Transverse colon (tissue), 4 donors: ENCODE measurements at regions not wholly inside any gene's neighbourhood (a gene's known extent, or its start where the extent isn't known, plus 50 kb on each side); places are given as distances from the start of the nearest gene placed in this dataset.

Experiments
- DNase-seq: peaks from one replicate; pipeline ENCODE4 v3.0.0-alpha.2; 2019
- H3K27ac ChIP-seq, 4 donors: fragments of 200-600 bp; sonication (generic); 2 replicates each; pipeline ENCODE4 v1.5.1; 2016 to 2018; ENCODE audit warnings: inconsistent platforms in 4 of 4
- H3K27me3 ChIP-seq: fragments of 200-600 bp; sonication (generic); 2 replicates; pipeline ENCODE4 v1.5.1; 2017; ENCODE audit warnings: inconsistent platforms
- H3K36me3 ChIP-seq, 4 donors: fragments of 200-600 bp; sonication (generic); 2 replicates each; pipeline ENCODE4 v1.5.1; 2017 to 2019; ENCODE audit warnings: inconsistent platforms in 4 of 4
- H3K4me1 ChIP-seq, 4 donors: fragments of 200-600 bp; sonication (generic); 2 replicates each; pipeline ENCODE4 v1.5.1; 2017 to 2020; ENCODE audit warnings: inconsistent platforms in 4 of 4
- H3K4me3 ChIP-seq, 4 donors: fragments of 200-600 bp; sonication (generic); 1 replicate in 1 of 4; 2 replicates in 3 of 4; pipeline versions ENCODE4 v1.5.1 to v1.6.1; 2017 to 2019; ENCODE audit warnings: inconsistent platforms in 4 of 4
- H3K9me3 ChIP-seq, 2 donors: fragments of 200-600 bp; sonication (generic); 2 replicates each; pipeline ENCODE4 v1.5.1; 2017 to 2019; ENCODE audit warnings: inconsistent platforms in 2 of 2
- CTCF ChIP-seq, 5 experiments: fragments of 200-600 bp in 3 of 5; fragments of 450-650 bp in 2 of 5; sonication (generic) in 3 of 5; IDR thresholded peaks; 1 replicate in 2 of 5; 2 replicates in 3 of 5; pipeline ENCODE4 v1.5.1; 2016 to 2017; ENCODE audit warnings: antibody characterized with exemption in 5 of 5, inconsistent platforms in 3 of 5, mild to moderate bottlenecking in 2 of 5, moderate library complexity in 1 of 5
- EP300 ChIP-seq: sonication (generic); formaldehyde crosslinking; IDR thresholded peaks from one replicate; pipeline ENCODE4 v1.6.1; 2017; ENCODE audit warnings: antibody characterized with exemption, low read depth
- POLR2A ChIP-seq: fragments of 450-650 bp; IDR thresholded peaks from one replicate; pipeline ENCODE4 v1.6.1; 2016; ENCODE audit warnings: antibody characterized with exemption, mild to moderate bottlenecking, moderate library complexity
- POLR2AphosphoS5 ChIP-seq, 3 donors: sonication (generic); formaldehyde crosslinking; IDR thresholded peaks; one replicate each; pipeline ENCODE4 v1.6.1; 2016; ENCODE audit warnings: antibody characterized with exemption in 3 of 3
- WGBS, 2 donors: methylation state at CpG; one replicate each; pipeline ENCODE4 v1.1.5; 2018; ENCODE audit warnings: low coverage in 1 of 2; 5-methylcytosine and 5-hydroxymethylcytosine counted together
- in situ Hi-C, 4 donors: fragments of 200-750 bp; cut with MboI; loops; one replicate each; pipeline versions ENCODE4 v1.15.0 to v1.15.1; 2017; ENCODE audit warnings: low sequenced_read_pairs in 3 of 4, low pct_ligation_motif_present in 1 of 4, low pct_unique_long_range_greater_than_20kb in 1 of 4
- intact Hi-C: fragments of 100-400 bp; cut with DNase I; formaldehyde crosslinking; loops from one replicate; pipeline ENCODE4 v1.15.1; 2023; ENCODE audit warnings: low total_unique reads

- in situ Hi-C loops: no loop called here
- no peak for DNase-seq
These were observed 55.1 kb upstream of the TGFBR2 start for GRCh38 chr3:30551266-30551665.

GRCh38 chr3:30551927-30552326 lies 54.5 kb upstream of the TGFBR2 start:
- H3K27me3 ChIP-seq: no peaks in the 10 kb centered on the region
- no peaks in the 10 kb centered on the region for H3K36me3 ChIP-seq
- WGBS, 2 donors: 80 to 91% methylated on average over 1 of the region's 1 CpG
- no peak overlapping the region for H3K4me3 ChIP-seq
- intact Hi-C loops: no loop called here
- H3K27ac ChIP-seq: no peak overlapping the region
- in situ Hi-C loops: no loop called here
- peaks cover 0 to 4% (median 0%) of the 10 kb centered on the region in 4 donors for H3K4me1 ChIP-seq
- TF ChIP-seq POLR2A (no peak), EP300 (no peak), CTCF (IDR thresholded peaks at IDR 0.05) (no peak), POLR2AphosphoS5 (IDR thresholded peaks at IDR 0.05) (no peak)
- DNase-seq: no peak
- no peaks in the 10 kb centered on the region for H3K9me3 ChIP-seq

More at GRCh38 chr3:30551266-30551665, 55.1 kb upstream of the TGFBR2 start:
- Histone ChIP-seq H3K27ac (no peak overlapping the region), H3K9me3 (no peaks in the 10 kb centered on the region), H3K36me3 (no peaks in the 10 kb centered on the region), H3K4me1 (peaks cover 0 to 4% (median 0%) of the 10 kb centered on the region in 4 donors), H3K4me3 (no peak overlapping the region), H3K27me3 (no peaks in the 10 kb centered on the region)
- TF ChIP-seq POLR2A (no peak), CTCF (IDR thresholded peaks at IDR 0.05) (no peak), EP300 (no peak), POLR2AphosphoS5 (IDR thresholded peaks at IDR 0.05) (no peak)
- intact Hi-C loops: no loop called here
- WGBS, 2 donors: 76 to 83% methylated on average over 2 of the region's 2 CpGs

- Histone ChIP-seq H3K4me3 (no peak overlapping the region), H3K27me3 (no peaks in the 10 kb centered on the region), H3K9me3 (no peaks in the 10 kb centered on the region), H3K4me1 (peaks cover 0 to 4% (median 0%) of the 10 kb centered on the region in 4 donors), H3K27ac (no peak overlapping the region), H3K36me3 (no peaks in the 10 kb centered on the region)
- no peak for DNase-seq
- intact Hi-C loops (no loop called here), in situ Hi-C loops (no loop called here)
- TF ChIP-seq POLR2AphosphoS5 (IDR thresholded peaks at IDR 0.05) (no peak), EP300 (no peak), CTCF (IDR thresholded peaks at IDR 0.05) (no peak), POLR2A (no peak)
- WGBS, 2 donors: 82 to 90% methylated on average over 4 of the region's 4 CpGs
These were observed 52.6 kb upstream of the TGFBR2 start for GRCh38 chr3:30553641-30554316.

- TF ChIP-seq POLR2AphosphoS5 (IDR thresholded peaks at IDR 0.05) (no peak), CTCF (IDR thresholded peaks at IDR 0.05) (no peak), POLR2A (no peak), EP300 (no peak)
- Histone ChIP-seq H3K4me3 (no peak overlapping the region), H3K36me3 (no peaks in the 10 kb centered on the region), H3K9me3 (no peaks in the 10 kb centered on the region), H3K27ac (no peak overlapping the region), H3K4me1 (peaks cover 0 to 4% (median 0%) of the 10 kb centered on the region in 4 donors), H3K27me3 (no peaks in the 10 kb centered on the region)
- intact Hi-C loops: no loop called here
- DNase-seq: no peak
- in situ Hi-C loops: no loop called here
- WGBS, 2 donors: 83 to 92% methylated on average over 1 of the region's 1 CpG
These were observed 52.1 kb upstream of the TGFBR2 start for GRCh38 chr3:30554317-30554690.
